ENCODE measurements at regions not wholly inside any gene's neighbourhood (a gene's known extent, or its start where the extent isn't known, plus 50 kb on each side); places are given as distances from the start of the nearest gene placed in this dataset.

- DNase-seq, result no peak
Measured at GRCh38 chr7:17661982-17662585, 278.2 kb downstream of the SNX13 start.

- DNase-seq, result no peak
Measured at GRCh38 chr7:17663061-17663675, 277.1 kb downstream of the SNX13 start.

GRCh38 chr7:17665029-17665428 lies 275.3 kb downstream of the SNX13 start:
- DNase-seq, result no peak

- DNase-seq, result no peak
Measured at GRCh38 chr7:17668122-17668521, 272.2 kb downstream of the SNX13 start.

GRCh38 chr7:17669204-17669603 lies 271.1 kb downstream of the SNX13 start:
- no peak for DNase-seq

- DNase-seq, result no peak
Measured at GRCh38 chr7:17671956-17672355, 268.3 kb downstream of the SNX13 start.

GRCh38 chr7:17672783-17673182 lies 267.5 kb downstream of the SNX13 start:
- DNase-seq, result no peak

GRCh38 chr7:17674166-17674942 lies 265.9 kb downstream of the SNX13 start:
- no peak for DNase-seq

GRCh38 chr7:17674943-17675608 lies 265.2 kb downstream of the SNX13 start:
- no peak for DNase-seq

GRCh38 chr7:17677408-17677807 lies 262.9 kb downstream of the SNX13 start:
- no peak for DNase-seq

GRCh38 chr7:17678896-17679295 lies 261.4 kb downstream of the SNX13 start:
- DNase-seq, result no peak

GRCh38 chr7:17679458-17679857 lies 260.8 kb downstream of the SNX13 start:
- no peak for DNase-seq

GRCh38 chr7:17680026-17680425 lies 260.3 kb downstream of the SNX13 start:
- no peak for DNase-seq

- DNase-seq, result peak; percentile 28
Measured at GRCh38 chr7:17680943-17681351, 259.3 kb downstream of the SNX13 start.

GRCh38 chr7:17681965-17682364 lies 258.3 kb downstream of the SNX13 start:
- no peak for DNase-seq

- DNase-seq, result no peak
Measured at GRCh38 chr7:17682586-17682985, 257.7 kb downstream of the SNX13 start.

- DNase-seq, result no peak
Measured at GRCh38 chr7:17685141-17685540, 255.2 kb downstream of the SNX13 start.

- no peak for DNase-seq
Measured at GRCh38 chr7:17687361-17687760, 252.9 kb downstream of the SNX13 start.

- no peak for DNase-seq
Measured at GRCh38 chr7:17689361-17689902, 250.9 kb downstream of the SNX13 start.

GRCh38 chr7:17690030-17690429 lies 250.3 kb downstream of the SNX13 start:
- DNase-seq, result no peak

- DNase-seq, result no peak
Measured at GRCh38 chr7:17696422-17696821, 243.9 kb downstream of the SNX13 start.

GRCh38 chr7:17697128-17697881 lies 243.0 kb downstream of the SNX13 start:
- no peak for DNase-seq

- DNase-seq, result no peak
Measured at GRCh38 chr7:17699696-17700095, 240.6 kb downstream of the SNX13 start.
